ENCODE measurements at regions not wholly inside any gene's neighbourhood (a gene's known extent, or its start where the extent isn't known, plus 50 kb on each side); places are given as distances from the start of the nearest gene placed in this dataset.

GRCh38 chr4:184950926-184951325, 67.4 kb upstream of the HELT start:
- H3K9me3 Mint-ChIP-seq: no peaks in the 10 kb centered on the region
- no peaks in the 10 kb centered on the region for H3K4me1 Mint-ChIP-seq
- no peaks in the 10 kb centered on the region for H3K36me3 Mint-ChIP-seq

GRCh38 chr4:184951668-184952160, 66.6 kb upstream of the HELT start:
- Histone ChIP-seq H3K4me3 (ENCODE audit: low read length) (no peak overlapping the region), H3K9me3 (ENCODE audit: control insufficient read depth, insufficient read depth, low read length) (no peaks in the 10 kb centered on the region), H3K27me3 (ENCODE audit: control insufficient read depth, insufficient read depth, low read length) (no peaks in the 10 kb centered on the region), H3K36me3 (ENCODE audit: control insufficient read depth, insufficient read depth, low read length) (no peaks in the 10 kb centered on the region), H3K4me1 (ENCODE audit: control insufficient read depth, insufficient read depth, low read length) (no peaks in the 10 kb centered on the region), H3K27ac (ENCODE audit: low read length) (no peak overlapping the region)
- no peaks in the 10 kb centered on the region for H3K36me3 Mint-ChIP-seq
- intact Hi-C loops (cut with micrococcal nuclease): no loop called here
- no peak overlapping the region for H3K27ac Mint-ChIP-seq
- H3K27me3 Mint-ChIP-seq (ENCODE audit: low read depth in 2 of 2): peaks cover 19 to 42% of the 10 kb centered on the region in 2 donors
- H3K4me1 Mint-ChIP-seq: no peaks in the 10 kb centered on the region
- no peaks in the 10 kb centered on the region for H3K9me3 Mint-ChIP-seq
- DNase-seq: no peak
- TF ChIP-seq CTCF (IDR thresholded peaks at IDR 0.05): no peak
- WGBS (ENCODE audit: insufficient coverage): 94% methylated on average over 22 of the region's 22 CpGs
- no peak for ATAC-seq
- no peak overlapping the region for H3K4me3 Mint-ChIP-seq

More at GRCh38 chr4:184950926-184951325, 67.4 kb upstream of the HELT start:
- Mint-ChIP-seq H3K27ac (no peak overlapping the region), H3K27me3 (ENCODE audit: low read depth in 2 of 2) (peaks cover 19 to 49% of the 10 kb centered on the region in 2 donors), H3K4me3 (no peak overlapping the region)
- ATAC-seq: no peak
- DNase-seq: no peak
- H3K9me3 ChIP-seq (ENCODE audit: control insufficient read depth, insufficient read depth, low read length): no peaks in the 10 kb centered on the region
- no peak overlapping the region for H3K27ac ChIP-seq (ENCODE audit: low read length)
- no peaks in the 10 kb centered on the region for H3K27me3 ChIP-seq (ENCODE audit: control insufficient read depth, insufficient read depth, low read length)
- no peaks in the 10 kb centered on the region for H3K36me3 ChIP-seq (ENCODE audit: control insufficient read depth, insufficient read depth, low read length)
- no peaks in the 10 kb centered on the region for H3K4me1 ChIP-seq (ENCODE audit: control insufficient read depth, insufficient read depth, low read length)
- no peak for TF ChIP-seq CTCF (IDR thresholded peaks at IDR 0.05)
- 80% methylated on average over 13 of the region's 13 CpGs for WGBS (ENCODE audit: insufficient coverage)
- intact Hi-C loops (cut with micrococcal nuclease): no loop called here
- no peak overlapping the region for H3K4me3 ChIP-seq (ENCODE audit: low read length)

GRCh38 chr4:184952522-184952921, 65.8 kb upstream of the HELT start:
- Histone ChIP-seq H3K36me3 (ENCODE audit: control insufficient read depth, insufficient read depth, low read length) (no peaks in the 10 kb centered on the region), H3K27ac (ENCODE audit: low read length) (no peak overlapping the region), H3K27me3 (ENCODE audit: control insufficient read depth, insufficient read depth, low read length) (no peaks in the 10 kb centered on the region), H3K4me3 (ENCODE audit: low read length) (no peak overlapping the region), H3K9me3 (ENCODE audit: control insufficient read depth, insufficient read depth, low read length) (no peaks in the 10 kb centered on the region), H3K4me1 (ENCODE audit: control insufficient read depth, insufficient read depth, low read length) (no peaks in the 10 kb centered on the region)
- no peaks in the 10 kb centered on the region for H3K36me3 Mint-ChIP-seq
- DNase-seq (no peak), ATAC-seq (peak in 1 of 3 donors; percentile 27)
- intact Hi-C loops (cut with micrococcal nuclease): no loop called here
- WGBS (ENCODE audit: insufficient coverage): 74% methylated on average over 6 of the region's 6 CpGs
- peaks cover 15 to 39% of the 10 kb centered on the region in 2 donors for H3K27me3 Mint-ChIP-seq (ENCODE audit: low read depth in 2 of 2)
- H3K4me3 Mint-ChIP-seq: no peak overlapping the region
- H3K9me3 Mint-ChIP-seq: no peaks in the 10 kb centered on the region
- no peak overlapping the region for H3K27ac Mint-ChIP-seq
- TF ChIP-seq CTCF (IDR thresholded peaks at IDR 0.05): no peak
- H3K4me1 Mint-ChIP-seq: no peaks in the 10 kb centered on the region

- Histone ChIP-seq H3K36me3 (ENCODE audit: control insufficient read depth, insufficient read depth, low read length) (no peaks in the 10 kb centered on the region), H3K4me1 (ENCODE audit: control insufficient read depth, insufficient read depth, low read length) (no peaks in the 10 kb centered on the region), H3K4me3 (ENCODE audit: low read length) (no peak overlapping the region), H3K9me3 (ENCODE audit: control insufficient read depth, insufficient read depth, low read length) (no peaks in the 10 kb centered on the region), H3K27me3 (ENCODE audit: control insufficient read depth, insufficient read depth, low read length) (no peaks in the 10 kb centered on the region), H3K27ac (ENCODE audit: low read length) (no peak overlapping the region)
- no peaks in the 10 kb centered on the region for H3K4me1 Mint-ChIP-seq
- 92% methylated on average over 8 of the region's 8 CpGs for WGBS (ENCODE audit: insufficient coverage)
- H3K27me3 Mint-ChIP-seq (ENCODE audit: low read depth in 2 of 2): peaks cover 15 to 38% of the 10 kb centered on the region in 2 donors
- H3K9me3 Mint-ChIP-seq: no peaks in the 10 kb centered on the region
- intact Hi-C loops (cut with micrococcal nuclease): no loop called here
- H3K36me3 Mint-ChIP-seq: no peaks in the 10 kb centered on the region
- no peak overlapping the region for H3K4me3 Mint-ChIP-seq
- ATAC-seq (no peak), DNase-seq (no peak)
- H3K27ac Mint-ChIP-seq: no peak overlapping the region
- TF ChIP-seq CTCF (IDR thresholded peaks at IDR 0.05): no peak
Observed at GRCh38 chr4:184953421-184953945, 64.8 kb upstream of the HELT start.
